T-helper 2 cell (primary cell): ENCODE measurements at regions not wholly inside any gene's neighbourhood (a gene's known extent, or its start where the extent isn't known, plus 50 kb on each side); places are given as distances from the start of the nearest gene placed in this dataset.
"Not testable (repeated sequence)": the region's sequence is repeated elsewhere in the genome, so short reads cannot be mapped to it uniquely, and the experiment has no call there.

Experiments
- DNase-seq, 5 experiments: peaks; one replicate each; pipeline versions ENCODE4 v3.0.0 to v3.0.0-alpha.2; 2012 to 2022

DNA sequence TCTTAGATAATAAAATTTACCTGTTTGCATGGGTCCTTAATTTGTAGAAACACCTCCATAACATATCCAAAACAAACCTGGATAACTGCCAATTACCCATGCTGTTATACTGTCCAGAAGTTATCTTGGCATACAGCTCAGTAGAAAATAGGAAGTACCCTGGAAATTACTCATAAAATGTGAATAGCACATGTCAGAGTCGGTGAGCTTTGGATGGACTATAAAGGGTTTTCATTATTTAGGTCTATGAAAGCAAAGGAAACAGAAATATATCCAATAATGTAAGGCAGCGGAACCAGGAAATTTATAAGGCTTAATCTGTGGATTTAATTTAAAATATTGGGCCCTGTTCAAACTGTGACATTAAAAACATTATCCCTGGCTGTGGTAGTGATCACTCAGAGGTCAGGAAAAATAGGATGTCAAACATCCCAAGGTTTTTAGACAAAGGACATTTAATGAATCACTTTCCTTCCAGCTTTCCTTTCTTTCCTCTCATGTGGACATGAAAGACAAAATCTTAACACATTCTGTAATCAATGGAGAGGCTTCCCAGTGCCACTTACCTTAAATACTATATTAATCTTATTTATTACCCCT, 459.0 kb upstream of the DPH6 start:
- DNase-seq = no peak

DNA sequence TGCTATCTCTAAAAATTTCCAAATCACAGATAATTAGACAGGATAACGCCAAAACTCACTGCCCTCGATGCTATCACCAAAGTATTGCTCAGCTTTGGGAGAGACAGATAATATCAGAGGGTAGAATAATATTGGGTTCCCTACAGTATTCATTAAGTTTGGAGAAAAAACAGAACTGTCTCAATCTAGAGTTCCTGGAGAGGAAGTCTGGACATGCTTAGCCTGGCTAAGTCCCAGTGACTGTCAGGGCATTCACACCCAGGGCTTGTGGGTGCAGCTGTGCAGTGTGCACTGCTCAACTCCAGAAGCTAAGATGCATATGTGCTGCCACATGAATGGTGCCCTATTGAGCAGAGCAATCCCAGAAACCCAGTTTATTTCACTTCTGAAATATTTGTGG, 459.6 kb upstream of the DPH6 start:
- no peak for DNase-seq

DNA sequence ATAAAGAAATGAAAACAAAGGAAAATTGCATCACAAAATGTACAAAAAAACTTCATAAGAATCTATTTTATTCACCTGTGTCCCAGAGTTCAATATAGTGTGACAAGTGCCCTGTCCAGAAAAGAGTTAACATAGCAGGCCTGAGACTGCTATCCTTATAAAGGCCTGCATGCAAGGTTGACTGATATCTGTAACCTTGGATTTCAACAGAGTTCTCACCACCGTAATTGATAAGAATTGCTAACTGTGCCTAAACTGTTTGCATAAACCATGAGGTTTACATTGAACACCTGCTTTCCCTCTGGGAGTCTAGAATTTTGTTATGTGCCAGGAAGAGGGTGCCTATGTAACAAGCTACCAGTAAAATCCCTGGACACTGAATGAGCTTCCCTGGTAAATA, 461.7 kb upstream of the DPH6 start:
- no peak for DNase-seq

DNA sequence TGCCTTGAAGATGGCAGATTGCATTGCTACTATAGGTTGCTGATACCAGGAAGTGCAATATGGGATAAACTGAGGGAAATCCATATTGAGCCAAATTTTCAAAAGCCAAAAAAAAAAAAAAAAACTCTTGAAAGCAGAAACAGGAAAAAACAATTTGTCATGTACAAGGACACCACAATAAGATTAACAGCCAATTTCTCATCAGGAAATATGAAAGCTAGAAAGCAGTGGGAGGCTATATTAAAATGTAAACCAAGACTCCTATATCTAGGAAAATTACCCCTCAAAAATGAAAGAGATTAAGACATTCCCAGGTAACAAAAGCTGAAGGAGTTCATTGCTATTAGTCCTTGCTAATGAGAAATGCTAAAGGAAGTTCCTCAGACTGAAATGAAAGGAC, 462.8 kb upstream of the DPH6 start:
- no peak for DNase-seq

DNA sequence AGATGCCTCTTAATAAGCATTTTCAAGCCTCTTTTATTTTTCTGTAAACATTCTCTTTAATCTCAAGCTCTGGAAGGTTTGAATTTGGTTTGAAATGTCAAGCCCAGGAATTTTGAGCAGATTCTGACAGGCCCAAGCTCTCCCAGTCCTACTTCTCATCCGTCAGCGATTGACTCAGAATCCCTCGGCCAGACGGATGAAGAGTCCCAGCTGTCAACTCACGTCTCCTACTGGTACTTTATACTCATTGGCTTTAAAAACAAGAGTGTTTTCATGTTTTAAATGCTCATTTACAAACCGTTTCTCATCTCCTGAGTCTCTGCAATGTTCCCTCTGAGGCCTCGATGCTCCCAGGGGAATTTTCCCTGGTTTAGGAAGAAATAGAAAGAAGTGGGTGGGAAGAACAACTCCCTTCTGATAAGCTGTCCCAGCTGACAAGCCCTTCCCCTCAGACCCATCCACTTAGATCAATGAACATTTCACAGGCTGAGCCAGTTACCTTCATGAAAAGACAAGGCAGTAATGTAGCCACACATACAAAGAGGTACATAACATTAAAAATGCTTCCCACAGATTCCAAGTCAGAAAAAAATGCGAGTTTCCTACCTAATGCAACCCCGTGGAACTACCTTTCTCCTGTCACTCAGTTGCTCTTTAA, 478.2 kb upstream of the DPH6 start:
- no peak for DNase-seq

DNA sequence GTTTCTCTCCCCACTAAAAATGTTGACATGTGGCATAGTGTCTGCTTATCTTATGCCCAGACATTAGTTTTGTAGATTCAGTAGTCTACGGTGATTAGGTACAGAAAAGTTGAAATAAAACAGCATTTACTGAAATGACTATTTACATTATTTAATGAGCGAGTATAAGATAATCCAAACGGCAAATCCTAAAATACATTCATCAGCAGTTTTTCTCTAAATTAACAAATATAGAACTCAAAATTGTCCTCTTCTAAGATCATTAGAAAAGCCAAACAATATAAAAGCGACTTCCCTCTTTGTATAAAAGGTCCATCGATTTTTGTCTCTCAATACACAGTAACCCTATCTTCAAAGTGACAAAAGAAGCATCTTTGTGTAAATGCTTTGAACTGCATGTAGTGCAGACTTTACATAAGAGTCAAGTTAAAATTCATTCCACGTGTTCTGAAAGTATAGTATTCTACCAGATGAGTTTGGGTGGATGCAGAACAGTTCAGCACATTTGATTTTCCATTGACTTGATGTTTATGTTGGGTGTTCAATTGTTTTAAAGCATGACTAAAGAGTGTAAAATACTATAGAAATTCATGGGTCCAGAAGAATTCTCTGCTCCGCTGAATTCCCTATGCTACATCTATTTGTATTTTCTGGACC, 480.8 kb upstream of the DPH6 start:
- no peak for DNase-seq

DNA sequence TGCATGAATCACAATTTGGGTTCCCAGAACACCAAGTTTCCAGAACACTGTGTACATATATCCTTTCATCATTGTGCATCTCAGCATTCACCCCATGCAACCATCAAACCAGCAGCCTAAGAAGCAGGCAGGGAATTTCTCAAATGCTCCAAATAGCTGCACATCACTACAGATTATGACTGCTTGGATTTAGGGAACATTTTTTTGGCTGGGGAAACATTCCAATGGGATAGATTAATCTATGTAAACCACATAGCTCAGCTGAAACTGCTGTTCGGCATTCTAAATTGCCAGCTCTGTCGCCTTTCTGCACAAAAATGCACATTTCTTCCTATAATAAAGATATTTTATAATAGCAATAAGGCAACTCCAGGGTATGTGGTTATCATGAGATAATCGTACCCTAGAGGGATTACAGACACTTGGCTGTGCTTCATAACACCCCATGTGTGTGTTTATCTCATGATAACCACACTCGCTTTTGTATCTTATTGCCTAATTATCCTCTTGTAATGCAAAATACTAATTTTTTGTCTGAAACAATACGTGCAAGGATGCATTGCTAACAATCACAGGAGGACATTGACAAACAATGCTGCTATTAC, 483.7 kb upstream of the DPH6 start:
- DNase-seq = no peak

DNA sequence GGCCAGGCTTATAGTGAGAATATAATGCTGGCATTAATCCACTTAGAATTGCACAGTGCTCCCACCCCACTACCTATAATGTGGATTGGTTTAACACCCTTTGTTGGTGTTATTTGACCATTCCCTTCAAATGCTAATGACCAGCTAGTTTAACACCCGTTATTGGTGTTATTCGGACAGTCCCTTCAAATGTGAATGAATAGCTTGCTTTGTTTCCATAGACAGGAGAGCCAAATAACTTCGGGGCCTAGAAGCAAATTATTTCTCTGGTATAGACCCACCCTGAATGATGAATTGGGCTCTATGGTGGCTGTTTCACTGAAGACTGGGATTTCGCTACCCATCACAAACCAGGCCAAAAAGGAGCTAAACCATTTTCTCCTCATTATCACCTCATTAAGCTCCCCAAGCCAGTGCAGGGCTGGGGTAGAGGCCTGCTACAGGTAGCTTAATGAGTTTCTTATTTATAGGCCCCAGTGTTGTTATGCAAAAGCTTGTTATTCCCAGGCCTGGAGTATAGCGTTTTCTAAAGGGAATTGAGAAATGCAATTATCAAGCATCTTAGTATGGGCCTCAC, 494.1 kb upstream of the DPH6 start:
- DNase-seq = no peak

DNA sequence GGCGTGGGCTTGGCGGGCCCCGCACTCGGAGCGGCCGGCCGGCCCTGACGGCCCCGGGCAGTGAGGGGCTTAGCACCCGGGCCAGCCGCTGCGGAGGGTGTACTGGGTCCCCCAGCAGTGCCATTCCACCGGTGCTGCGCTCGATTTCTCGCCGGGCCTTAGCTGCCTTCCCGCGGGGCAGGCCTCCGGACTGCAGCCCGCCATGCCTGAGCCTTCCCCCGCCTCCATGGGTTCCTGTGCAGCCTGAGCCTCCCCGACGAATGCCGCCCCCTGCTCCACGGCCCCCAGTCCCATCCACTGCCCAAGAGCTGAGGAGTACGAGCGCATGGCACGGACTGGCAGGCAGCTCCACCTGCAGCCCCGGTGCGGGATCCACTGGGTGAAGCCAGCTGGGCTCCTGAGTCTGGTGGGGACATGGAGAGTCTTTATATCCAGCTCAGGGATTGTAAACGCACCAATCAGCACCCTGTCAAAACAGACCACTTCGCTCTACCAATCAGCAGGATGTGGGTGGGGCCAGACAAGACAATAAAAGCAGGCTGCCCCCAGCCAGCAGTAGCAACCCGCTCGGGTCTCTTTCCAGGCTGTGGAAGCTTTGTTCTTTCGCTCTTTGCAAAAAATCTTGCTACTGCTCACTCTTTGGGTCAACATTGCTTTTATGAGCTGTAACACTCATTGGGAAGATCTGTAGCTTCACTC, 501.2 kb upstream of the DPH6 start:
- not testable (repeated sequence) for DNase-seq

DNA sequence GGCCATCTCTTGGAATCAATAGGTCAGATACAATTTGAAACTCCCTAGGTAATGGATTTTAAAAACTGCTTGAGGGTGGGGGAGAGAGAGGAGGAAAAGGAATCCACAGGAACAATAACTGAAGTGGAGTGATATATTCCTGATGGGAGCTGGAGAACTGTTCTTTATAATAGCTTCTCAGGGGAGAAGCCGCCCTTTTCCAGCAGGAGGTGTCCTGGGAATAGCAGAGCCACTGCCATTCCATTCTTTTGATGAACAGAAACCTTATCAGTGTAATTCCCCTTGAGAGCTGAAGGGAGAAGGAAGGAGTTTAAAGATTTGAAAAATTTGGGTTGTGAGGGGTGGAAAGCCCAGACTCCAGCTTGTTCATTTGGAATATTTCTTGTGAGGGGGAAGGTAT, 504.9 kb upstream of the DPH6 start:
- DNase-seq = no peak

DNA sequence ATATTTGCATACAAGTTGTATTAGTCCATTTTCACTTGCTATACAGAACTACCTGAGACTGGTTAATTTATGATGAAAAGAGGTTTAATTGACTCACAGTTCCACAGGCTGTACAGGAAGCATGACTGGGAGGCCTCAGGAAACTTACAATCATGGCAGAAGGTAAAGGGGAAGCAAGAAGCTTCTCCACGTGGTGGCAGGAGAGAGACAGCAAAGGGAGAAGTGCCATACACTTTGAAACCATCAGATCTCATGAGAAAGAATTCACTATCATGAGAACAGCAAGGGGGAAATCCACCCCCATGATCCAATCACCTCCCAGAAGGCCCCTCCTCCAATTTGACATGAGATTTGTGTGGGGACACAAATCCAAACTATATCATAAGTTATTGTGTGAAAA, 506.7 kb upstream of the DPH6 start:
- not testable (repeated sequence) for DNase-seq

DNA sequence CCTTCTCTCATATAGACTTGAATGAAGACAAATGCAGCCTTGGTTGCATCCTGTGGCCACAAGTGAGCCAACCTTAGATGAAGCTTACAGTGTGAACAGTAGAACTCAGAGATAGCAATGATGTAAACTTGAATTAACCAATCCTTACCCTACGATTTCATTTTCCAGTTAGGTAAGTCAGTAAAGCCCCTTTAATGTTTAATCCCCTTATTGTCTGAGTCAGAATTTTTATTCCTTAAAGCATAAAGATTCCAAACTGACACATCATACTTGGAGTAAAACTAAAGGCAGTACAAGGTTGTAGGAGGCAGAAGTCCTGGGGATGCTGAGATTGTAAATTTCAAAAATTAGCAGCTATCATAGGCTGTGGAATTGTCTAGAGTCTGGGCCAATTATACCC, 507.8 kb upstream of the DPH6 start:
- DNase-seq = no peak

DNA sequence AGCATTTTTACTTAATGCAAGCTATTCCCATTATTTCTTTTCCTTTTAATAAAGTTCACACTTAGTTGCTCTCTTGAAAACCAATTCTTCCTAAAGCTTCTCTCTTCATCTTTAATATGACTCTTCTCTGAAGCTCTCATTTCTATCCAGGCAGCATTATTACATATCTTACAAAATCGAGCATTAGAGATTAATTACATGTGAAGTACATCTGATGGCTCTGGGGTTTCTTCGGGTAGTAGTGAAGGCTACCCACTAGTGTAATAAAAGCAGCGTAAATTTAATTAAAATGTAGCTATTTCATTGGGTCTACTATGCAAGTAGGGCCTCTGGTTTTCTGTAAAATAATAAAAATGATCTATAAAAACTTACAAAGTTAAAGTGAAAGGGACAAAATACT, 513.6 kb upstream of the DPH6 start:
- no peak for DNase-seq

DNA sequence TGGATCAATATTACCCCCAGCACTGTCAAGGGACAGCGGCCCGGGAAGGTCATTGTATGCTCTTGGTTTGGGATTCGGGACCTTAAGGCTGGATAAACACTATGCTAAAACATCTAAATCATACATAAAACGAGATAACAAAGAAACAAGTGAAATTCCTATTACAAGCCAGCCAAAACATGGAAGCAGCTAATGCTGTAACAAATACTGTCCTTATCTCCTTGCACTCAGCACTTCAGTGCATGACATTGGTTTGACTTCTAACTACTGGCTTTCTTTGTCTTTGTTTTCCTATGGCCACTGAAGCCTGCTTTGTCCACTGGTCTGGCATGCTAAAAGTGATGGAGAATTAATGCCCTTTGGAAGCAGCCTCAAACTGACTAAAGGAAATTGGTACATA, 516.4 kb upstream of the DPH6 start:
- no peak for DNase-seq

DNA sequence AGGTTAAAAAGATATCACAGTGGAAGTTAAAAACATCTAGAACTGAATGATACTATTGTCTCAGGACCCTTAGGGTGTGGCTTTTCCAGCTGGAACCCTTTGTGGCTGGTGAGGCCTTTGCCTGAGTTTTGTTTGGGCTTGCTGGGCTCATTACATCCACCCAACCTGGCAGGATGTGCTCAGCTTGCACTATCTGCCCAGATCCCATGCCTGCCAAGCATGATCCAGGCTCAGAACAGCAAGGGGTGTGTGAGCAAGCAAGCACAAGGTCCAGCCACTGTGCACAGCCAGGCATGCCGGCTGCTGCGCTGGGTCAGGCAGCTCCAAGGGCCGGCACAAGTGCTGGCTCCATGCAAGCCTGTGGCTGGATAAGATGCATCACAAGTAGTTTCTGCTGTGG, 512.7 kb upstream of the CDIN1 start:
- DNase-seq = no peak

DNA sequence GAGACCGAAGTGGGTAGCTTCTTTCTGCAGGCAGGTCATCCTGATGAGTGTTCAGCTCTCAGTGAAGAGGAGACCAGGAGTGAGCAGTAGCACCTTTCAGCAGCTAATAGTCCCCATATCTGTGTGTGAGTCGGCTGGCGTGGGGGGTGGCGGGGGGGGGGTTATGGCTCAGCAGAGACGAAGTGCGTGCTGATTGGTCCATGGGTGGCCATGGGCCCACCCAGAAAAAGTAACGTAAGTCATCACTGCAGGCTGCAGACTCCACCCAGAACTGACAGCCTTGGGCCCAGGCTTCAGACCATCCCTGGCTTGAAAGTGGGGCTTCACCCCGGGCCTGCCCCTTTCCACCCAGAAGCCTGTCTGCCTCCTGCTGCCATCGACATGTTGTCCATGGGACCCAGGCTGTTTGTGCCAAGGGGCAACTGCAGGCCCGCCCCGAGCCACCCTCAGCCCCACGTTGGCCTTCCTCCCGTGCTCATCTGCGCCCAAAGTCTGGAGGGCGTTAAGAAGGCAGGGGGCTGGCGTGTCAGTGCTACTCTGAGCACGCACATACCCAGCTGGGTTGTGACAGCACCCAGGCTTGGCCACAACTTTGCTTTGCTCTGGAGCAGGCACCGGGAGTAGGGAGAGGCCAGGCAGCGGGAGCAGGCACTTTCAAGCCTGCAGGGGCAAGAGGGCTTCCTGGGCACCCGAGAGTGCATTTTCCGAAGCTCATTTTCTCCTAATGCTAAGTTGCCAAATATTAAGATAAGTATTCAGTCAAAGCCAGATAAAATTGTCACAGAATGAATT, 511.7 kb upstream of the CDIN1 start:
- DNase-seq = no peak

DNA sequence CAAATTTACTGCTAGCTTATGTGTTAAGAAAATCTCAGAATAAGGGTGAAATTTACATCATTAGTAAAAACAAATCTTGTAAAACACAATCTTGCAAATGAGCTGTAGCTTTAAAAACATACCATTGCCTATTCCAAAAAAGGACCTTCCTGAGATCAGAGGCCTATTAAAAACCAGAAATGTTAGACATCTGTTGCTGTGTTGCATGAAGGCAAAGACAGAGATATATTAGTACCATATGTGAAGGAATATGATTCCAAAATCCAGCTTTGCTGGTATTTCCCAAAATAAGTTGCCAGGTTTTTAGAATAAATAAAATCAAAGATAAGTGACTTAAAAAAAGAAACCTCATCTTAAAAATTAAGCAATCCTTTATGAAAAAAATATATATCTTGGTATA, 504.1 kb upstream of the CDIN1 start:
- no peak for DNase-seq

DNA sequence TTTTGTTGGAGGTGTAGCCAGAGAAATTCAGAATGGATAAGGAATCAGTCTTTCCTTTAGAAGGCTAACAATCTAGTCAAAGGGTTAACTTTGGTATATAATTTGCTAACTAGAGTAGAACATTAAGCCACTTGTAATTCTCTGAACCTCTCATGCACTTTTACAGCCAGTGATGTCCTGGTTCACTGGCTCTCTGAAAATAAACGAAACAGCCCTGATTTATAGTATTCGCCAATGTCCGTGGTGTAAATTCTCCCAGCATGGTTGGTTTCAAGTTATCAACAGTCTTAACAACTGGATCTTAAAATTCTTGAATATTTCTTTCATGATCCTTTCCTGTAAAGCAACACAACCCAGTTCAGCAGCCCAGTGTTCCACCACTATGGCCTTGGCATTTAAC, 500.4 kb upstream of the CDIN1 start:
- DNase-seq = no peak

DNA sequence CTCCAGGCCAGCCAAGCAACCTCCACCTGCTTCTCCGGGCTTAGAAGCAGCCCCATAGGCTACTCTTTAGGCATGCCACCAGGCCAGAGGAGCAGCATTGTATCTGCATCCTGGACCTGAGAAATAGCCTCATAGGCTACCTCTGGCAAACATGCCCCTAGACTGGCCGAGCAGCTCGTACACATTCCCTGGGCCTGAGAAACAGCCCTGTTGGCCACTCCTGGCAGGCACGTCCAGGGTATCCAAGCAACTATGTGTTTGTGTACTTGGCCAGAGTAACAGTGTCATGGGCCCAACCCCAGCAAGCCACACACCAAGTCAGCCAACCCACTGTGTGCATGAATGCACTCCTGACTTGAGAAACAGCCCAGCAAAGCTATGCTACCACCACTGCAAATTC, 498.7 kb upstream of the CDIN1 start:
- no peak for DNase-seq

DNA sequence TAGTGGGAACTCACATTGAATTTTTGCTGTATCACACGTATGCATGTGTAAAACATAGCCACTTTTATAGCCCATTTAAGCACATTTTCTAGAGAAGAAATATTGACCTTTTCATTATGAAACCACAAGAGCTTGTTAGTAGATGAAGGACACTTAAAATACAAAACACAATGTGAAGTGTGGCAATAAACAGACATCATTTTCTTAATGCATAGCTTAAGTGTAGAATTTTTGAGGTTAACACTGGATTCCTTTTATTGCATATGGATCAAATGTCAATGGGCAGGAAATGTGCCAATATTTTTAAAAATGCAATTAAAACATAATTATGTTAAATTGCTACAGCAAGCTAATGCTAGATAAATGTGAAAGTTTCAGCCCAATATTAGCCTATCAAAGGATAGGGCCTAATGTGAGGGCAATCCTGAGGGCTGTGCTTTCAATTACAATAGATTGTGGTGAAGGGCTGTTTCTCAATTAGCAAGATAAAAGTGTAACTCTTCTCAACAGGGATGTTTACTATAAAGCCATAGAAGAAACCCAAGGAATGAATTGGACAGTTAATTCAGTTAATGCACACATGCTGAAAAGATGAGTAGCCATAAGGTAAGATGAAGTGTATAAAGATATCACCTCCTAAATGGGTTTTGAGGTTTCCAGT, 489.0 kb upstream of the CDIN1 start:
- no peak for DNase-seq

DNA sequence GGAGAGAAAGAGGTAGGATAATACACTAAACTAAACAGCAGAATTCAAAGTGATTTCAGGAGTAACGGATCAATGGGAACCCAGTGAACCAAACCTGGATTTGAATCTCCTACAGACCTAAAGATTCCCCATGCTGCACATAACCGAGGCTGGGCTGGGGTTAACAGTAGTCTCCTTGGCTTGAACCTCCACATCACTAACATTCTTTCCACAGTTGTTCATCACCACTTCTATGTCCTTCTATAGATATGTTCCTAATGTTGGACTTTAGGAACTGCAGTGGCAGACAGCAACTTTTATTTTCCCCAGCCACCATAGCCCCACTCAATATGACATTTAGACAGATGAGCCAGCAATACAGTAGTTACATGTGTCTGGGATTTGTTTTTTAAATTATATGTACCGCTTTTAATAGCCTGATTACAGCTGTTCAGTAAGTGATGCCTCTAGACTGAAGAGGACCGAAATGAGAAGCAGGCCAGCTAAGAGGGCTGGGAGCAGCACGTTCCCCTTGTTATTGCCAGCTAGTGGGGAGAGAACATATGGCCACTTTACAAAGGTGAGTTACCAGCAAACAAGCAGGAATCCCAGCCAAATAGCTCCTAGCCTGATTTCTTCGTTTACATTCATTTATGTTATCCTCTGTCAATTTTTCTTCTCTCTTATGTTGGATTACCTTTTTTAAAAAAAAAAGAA, 472.6 kb upstream of the CDIN1 start:
- DNase-seq = no peak
